Endothelial cell of umbilical vein (primary cell): ENCODE measurements at regions not wholly inside any gene's neighbourhood (a gene's known extent, or its start where the extent isn't known, plus 50 kb on each side); places are given as distances from the start of the nearest gene placed in this dataset.

Experiments
- BruUV-seq: library from RNA; stranded (reverse); fragments of 400-500 nt; replicated peaks from 2 replicates; lab custom pipeline; 2021; lab: Mats Ljungman, UMichigan
- CTCF ChIA-PET: fragments of 300-600, 350-600 bp; sonication (Branson Sonifier 250); formaldehyde crosslinking; loops from one replicate; lab custom pipeline; 2021; ENCODE audit warnings: antibody characterized with exemption, inconsistent platforms; lab: Charles Lee
- POLR2A ChIA-PET: fragments of 300-600, 350-600 bp; sonication (Branson Sonifier 250); formaldehyde crosslinking; loops from one replicate; lab custom pipeline; 2021; ENCODE audit warnings: antibody characterized with exemption, inconsistent platforms; lab: Charles Lee
- DNase-seq: peaks from one replicate; pipeline ENCODE4 v3.0.0-alpha.2; 2011; ENCODE audit warnings: low read depth, low spot score
- FAIRE-seq: peaks from 2 replicates; lab custom pipeline; 2011; peaks lifted over from hg19 to GRCh38; lab: Jason Lieb, UNC
- H2AFZ ChIP-seq: 2 replicates; pipeline ENCODE4 v1.6.0; 2012; ENCODE audit warnings: low read depth, low read length, control low read depth, inconsistent platforms
- H3K27ac ChIP-seq: 2 replicates; pipeline ENCODE4 v1.5.1; 2011; ENCODE audit warnings: low read depth, mild to moderate bottlenecking, control low read depth, low read length, moderate library complexity; ENCODE audit not compliant: insufficient read depth
- H3K27me3 ChIP-seq, 2 experiments: 2 replicates each; pipeline versions ENCODE4 v1.6.0 to v1.6.1; 2011; ENCODE audit warnings: low read length in 2 of 2, mixed read lengths in 1 of 2; ENCODE audit not compliant: control insufficient read depth in 2 of 2, insufficient read depth in 2 of 2
- H3K36me3 ChIP-seq, 2 experiments: 2 replicates in 1 of 2; 3 replicates in 1 of 2; pipeline ENCODE4 v1.5.1; 2011; ENCODE audit warnings: low read length in 2 of 2, mild to moderate bottlenecking in 1 of 2, moderate library complexity in 1 of 2; ENCODE audit not compliant: control insufficient read depth in 2 of 2, insufficient read depth in 2 of 2; ENCODE audit errors: extremely low read depth in 1 of 2
- H3K4me1 ChIP-seq: 3 replicates; pipeline ENCODE4 v1.5.1; 2011; ENCODE audit warnings: mild to moderate bottlenecking, low read length; ENCODE audit not compliant: control insufficient read depth, insufficient read depth; ENCODE audit errors: extremely low read depth
- H3K4me2 ChIP-seq: 2 replicates; pipeline ENCODE4 v1.6.1; 2011; ENCODE audit warnings: low read length, control low read depth, mixed read lengths; ENCODE audit not compliant: insufficient read depth
- H3K4me3 ChIP-seq, 3 experiments: fragments of 200-600 bp in 1 of 3; sonication (generic), shearing (Covaris generic) in 1 of 3; replicated peaks in 1 of 3; 2 replicates each; pipeline ENCODE4 v1.5.1; 2011 to 2016; ENCODE audit warnings: control low read depth in 3 of 3, low read length in 3 of 3, mild to moderate bottlenecking in 2 of 3, inconsistent platforms in 1 of 3, low read depth in 1 of 3, moderate library complexity in 1 of 3; ENCODE audit not compliant: insufficient read depth in 1 of 3
- H3K79me2 ChIP-seq: 2 replicates; pipeline ENCODE4 v1.6.0; 2012; ENCODE audit warnings: low read length, inconsistent platforms; ENCODE audit not compliant: control insufficient read depth, insufficient read depth
- H3K9ac ChIP-seq: replicated peaks from 2 replicates; pipeline ENCODE3; 2011; ENCODE audit warnings: low read length, control low read depth; ENCODE audit not compliant: insufficient read depth; ENCODE audit errors: extremely low read depth
- H3K9me1 ChIP-seq: replicated peaks from 3 replicates; pipeline ENCODE4 v1.6.0; 2011; ENCODE audit warnings: mild to moderate bottlenecking, low read length; ENCODE audit not compliant: control insufficient read depth, insufficient read depth; ENCODE audit errors: extremely low read depth
- H3K9me3 ChIP-seq: replicated peaks from 2 replicates; pipeline ENCODE4 v1.5.1; 2012; ENCODE audit warnings: low read length, inconsistent platforms; ENCODE audit not compliant: control insufficient read depth, insufficient read depth
- H4K20me1 ChIP-seq: replicated peaks from 2 replicates; pipeline ENCODE3; 2011; ENCODE audit warnings: mild to moderate bottlenecking, low read length; ENCODE audit not compliant: control insufficient read depth, insufficient read depth; ENCODE audit errors: extremely low read depth
- EZH2 ChIP-seq: IDR thresholded peaks from 2 replicates; pipeline ENCODE4 v1.6.1; 2012; ENCODE audit warnings: borderline replicate concordance, low read depth, mild to moderate bottlenecking, moderate library complexity, low read length, inconsistent platforms; ENCODE audit not compliant: severe bottlenecking
- FOS ChIP-seq: IDR thresholded peaks from 2 replicates; pipeline ENCODE4 v1.6.1; 2011; ENCODE audit warnings: mild to moderate bottlenecking, low read length, moderate library complexity, borderline replicate concordance; ENCODE audit not compliant: insufficient read depth
- GATA2 ChIP-seq: IDR thresholded peaks from 2 replicates; pipeline ENCODE4 v1.7.0; 2011; ENCODE audit warnings: low read depth, mild to moderate bottlenecking, moderate library complexity, mixed read lengths, low read length; ENCODE audit not compliant: insufficient read length, insufficient read depth
- JUN ChIP-seq: IDR thresholded peaks from 2 replicates; pipeline ENCODE4 v1.6.1; 2011; ENCODE audit warnings: borderline replicate concordance, low read depth; ENCODE audit not compliant: insufficient read length, insufficient read depth
- MYC ChIP-seq: IDR thresholded peaks from one replicate; pipeline ENCODE4 v1.6.1; 2011; ENCODE audit warnings: mild to moderate bottlenecking, low read depth, low read length
- POLR2A ChIP-seq: IDR thresholded peaks from 2 replicates; pipeline ENCODE4 v1.6.1; 2012; ENCODE audit warnings: low read depth, mild to moderate bottlenecking, control low read depth, low read length
- POLR2AphosphoS5 ChIP-seq: IDR thresholded peaks from 2 replicates; pipeline ENCODE4 v1.6.1; 2012; ENCODE audit warnings: low read depth, mild to moderate bottlenecking, control low read depth, low read length, moderate library complexity; ENCODE audit not compliant: insufficient read depth
- dilution Hi-C: fragments of 300-500 bp; cut with MboI; formaldehyde crosslinking; loops from one replicate; pipeline ENCODE4 v1.15.0; 2019; ENCODE audit warnings: low sequenced_read_pairs; ENCODE audit not compliant: extremely low pct_ligation_motif_present
- intact Hi-C: fragments of 100-400 bp; cut with micrococcal nuclease; formaldehyde crosslinking; loops from one replicate; pipeline ENCODE4 v1.10.0; 2022
- TF ChIP-seq, protein P1 (sequence below), 2 donors: IDR thresholded peaks; 1 replicate in 1 of 2; 2 replicates in 1 of 2; pipeline ENCODE4 v1.5.1; 2011; ENCODE audit warnings: low read length in 2 of 2, mild to moderate bottlenecking in 2 of 2, moderate library complexity in 2 of 2, control low read depth in 1 of 2, inconsistent platforms in 1 of 2, low read depth in 1 of 2; ENCODE audit not compliant: insufficient read depth in 1 of 2; ENCODE audit errors: extremely low read depth in 1 of 2
- TF ChIP-seq, protein P2 (sequence below): IDR thresholded peaks from 2 replicates; pipeline ENCODE4 v1.6.1; 2011; ENCODE audit not compliant: insufficient read depth, insufficient read length

DNA sequence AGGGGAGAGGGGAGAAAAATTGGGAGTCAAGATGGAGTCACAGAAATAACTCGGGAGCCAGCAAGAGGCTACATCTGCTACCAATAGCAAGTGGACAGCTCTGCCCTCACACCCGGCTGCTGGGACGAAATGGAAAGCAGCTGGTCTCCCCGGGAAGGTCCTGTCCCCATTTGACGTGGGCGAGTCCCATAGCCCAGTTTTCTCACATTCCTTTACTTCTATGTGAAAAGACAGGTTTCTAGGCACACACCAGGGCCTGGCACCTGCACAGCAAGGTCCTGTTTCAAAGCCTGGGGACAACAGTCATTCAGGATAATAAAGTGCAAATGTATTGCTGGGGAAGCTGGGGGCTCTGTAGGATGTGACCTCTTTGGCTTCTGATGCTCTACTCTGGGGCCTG lies 162.6 kb downstream of the OAT start:
- dilution Hi-C loops (no loop called here), intact Hi-C loops (no loop called here)
- no peaks in the 10 kb centered on the region for H3K4me1 ChIP-seq
- ChIA-PET POLR2A (no interaction called here), CTCF (interaction anchor here (0.9 to 1.3 kb wide), 2 partner anchors 10 to 261 kb away, joined by 3 to 4 read pairs; no protein-coding TSS in a partner anchor)
- H3K9me3 ChIP-seq: no peaks in the 10 kb centered on the region
- no peaks in the 10 kb centered on the region for H3K79me2 ChIP-seq
- H3K4me3 ChIP-seq: no peak overlapping the region
- H3K27me3 ChIP-seq: no peaks in the 10 kb centered on the region
- H3K9ac ChIP-seq: no peak overlapping the region
- TF ChIP-seq, protein P1, sequence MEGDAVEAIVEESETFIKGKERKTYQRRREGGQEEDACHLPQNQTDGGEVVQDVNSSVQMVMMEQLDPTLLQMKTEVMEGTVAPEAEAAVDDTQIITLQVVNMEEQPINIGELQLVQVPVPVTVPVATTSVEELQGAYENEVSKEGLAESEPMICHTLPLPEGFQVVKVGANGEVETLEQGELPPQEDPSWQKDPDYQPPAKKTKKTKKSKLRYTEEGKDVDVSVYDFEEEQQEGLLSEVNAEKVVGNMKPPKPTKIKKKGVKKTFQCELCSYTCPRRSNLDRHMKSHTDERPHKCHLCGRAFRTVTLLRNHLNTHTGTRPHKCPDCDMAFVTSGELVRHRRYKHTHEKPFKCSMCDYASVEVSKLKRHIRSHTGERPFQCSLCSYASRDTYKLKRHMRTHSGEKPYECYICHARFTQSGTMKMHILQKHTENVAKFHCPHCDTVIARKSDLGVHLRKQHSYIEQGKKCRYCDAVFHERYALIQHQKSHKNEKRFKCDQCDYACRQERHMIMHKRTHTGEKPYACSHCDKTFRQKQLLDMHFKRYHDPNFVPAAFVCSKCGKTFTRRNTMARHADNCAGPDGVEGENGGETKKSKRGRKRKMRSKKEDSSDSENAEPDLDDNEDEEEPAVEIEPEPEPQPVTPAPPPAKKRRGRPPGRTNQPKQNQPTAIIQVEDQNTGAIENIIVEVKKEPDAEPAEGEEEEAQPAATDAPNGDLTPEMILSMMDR (IDR thresholded peaks at IDR 0.05; ENCODE audit: extremely low read depth in 1 of 2, insufficient read depth in 1 of 2, low read depth in 1 of 2, low read length in 2 of 2): no peak
- TF ChIP-seq POLR2AphosphoS5: no peak
- no peak for TF ChIP-seq GATA2
- TF ChIP-seq FOS: no peak
- no peak for TF ChIP-seq POLR2A
- TF ChIP-seq JUN: no peak
- TF ChIP-seq MYC: no peak
- TF ChIP-seq EZH2: no peak
- TF ChIP-seq, protein P2, sequence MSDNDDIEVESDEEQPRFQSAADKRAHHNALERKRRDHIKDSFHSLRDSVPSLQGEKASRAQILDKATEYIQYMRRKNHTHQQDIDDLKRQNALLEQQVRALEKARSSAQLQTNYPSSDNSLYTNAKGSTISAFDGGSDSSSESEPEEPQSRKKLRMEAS: no peak
- no peaks in the 10 kb centered on the region for H3K9me1 ChIP-seq
- no TSS peak for BruUV-seq
- no peak overlapping the region for H3K4me2 ChIP-seq
- H2AFZ ChIP-seq: no peak overlapping the region
- FAIRE-seq (no peak), DNase-seq (no peak)
- H3K27ac ChIP-seq: no peak overlapping the region
- no peaks in the 10 kb centered on the region for H3K36me3 ChIP-seq
- H4K20me1 ChIP-seq: no peaks in the 10 kb centered on the region
